ENCODE measurements at regions not wholly inside any gene's neighbourhood (a gene's known extent, or its start where the extent isn't known, plus 50 kb on each side); places are given as distances from the start of the nearest gene placed in this dataset.
"Not testable (repeated sequence)": the region's sequence is repeated elsewhere in the genome, so short reads cannot be mapped to it uniquely, and the experiment has no call there.

DNA sequence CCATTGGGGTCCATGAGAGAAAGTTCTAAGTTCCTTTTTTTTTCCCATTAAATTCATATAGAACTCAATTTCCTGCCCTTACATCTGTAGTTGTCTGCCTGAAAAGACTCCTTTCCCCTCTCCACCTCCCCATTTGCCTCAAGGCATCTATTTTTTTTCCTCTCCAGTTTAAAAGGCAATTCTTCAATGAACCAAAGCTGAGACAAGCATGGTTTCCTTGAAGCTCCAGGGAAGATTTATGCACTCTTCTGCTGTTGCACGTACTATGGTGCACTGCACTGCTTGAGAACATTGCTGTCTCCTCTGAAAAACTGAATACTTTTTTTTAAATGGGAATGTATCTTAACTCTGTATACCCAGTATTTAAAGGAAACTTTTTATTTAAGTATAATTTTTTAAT, 465.2 kb downstream of the CD83 start:
- DNase-seq: no peak

DNA sequence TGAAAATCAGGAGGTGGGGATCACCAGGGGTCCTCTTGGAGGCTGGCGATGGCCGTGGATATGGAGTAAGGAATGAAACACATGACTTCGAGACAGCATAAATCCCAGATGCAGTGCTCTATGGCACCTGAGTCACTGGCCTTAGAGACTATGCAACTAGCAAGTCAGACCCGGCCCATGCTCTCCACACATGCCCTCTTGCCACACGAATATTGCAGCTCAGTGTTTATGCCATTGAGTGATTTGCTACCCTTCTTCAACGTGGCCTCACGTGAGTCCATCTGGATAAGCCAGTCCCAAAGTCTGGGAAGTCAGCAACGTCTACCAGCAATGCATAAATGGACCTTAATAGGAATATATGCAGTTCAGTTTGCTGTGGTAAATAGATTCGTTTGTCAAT, 466.3 kb downstream of the CD83 start:
- DNase-seq: no peak

- peak in 1 of 2 experiments; percentile 31 for DNase-seq
Measured at GRCh38 chr6:14584450-14584849, 466.9 kb downstream of the CD83 start.

DNA sequence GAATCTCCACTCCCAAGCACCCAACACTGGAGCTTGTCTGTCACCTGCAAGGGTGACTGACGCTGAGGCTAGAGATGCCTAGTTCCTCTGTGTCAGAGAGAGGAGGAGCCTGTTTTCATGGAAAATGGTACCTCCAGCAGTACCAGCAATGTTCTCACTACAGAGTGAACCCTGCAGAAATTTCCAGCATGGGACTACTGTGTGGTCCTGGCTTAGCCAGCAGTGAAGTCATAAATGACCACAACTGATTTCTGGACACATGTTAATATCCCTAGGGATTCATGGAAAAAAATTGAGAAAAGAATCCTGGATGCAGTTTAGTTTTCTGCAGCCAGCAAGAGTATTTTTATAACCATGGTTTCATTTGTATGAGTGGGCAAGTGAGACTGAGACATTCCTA, 468.1 kb downstream of the CD83 start:
- no peak for DNase-seq

DNA sequence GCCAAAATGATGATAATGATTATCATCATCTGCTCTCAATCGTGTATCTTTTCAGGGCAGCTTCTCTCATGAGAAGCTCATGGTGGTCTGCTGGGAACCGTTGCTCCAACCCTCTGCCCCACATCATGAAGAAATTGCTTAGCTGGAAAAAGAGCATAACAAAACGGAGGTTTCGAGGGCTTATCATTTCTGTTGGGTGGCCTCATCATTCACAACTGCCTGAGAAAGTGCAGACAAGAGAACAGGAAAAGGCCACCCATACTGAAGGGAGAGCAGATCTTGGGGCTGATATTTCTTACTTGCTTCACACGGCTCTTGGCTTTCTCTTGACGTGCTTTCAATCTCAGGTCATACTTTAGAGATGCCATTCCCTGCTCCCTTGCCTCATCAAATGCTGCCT, 471.6 kb downstream of the CD83 start:
- no peak for DNase-seq

GRCh38 chr6:14590586-14590985, 473.0 kb downstream of the CD83 start:
- DNase-seq: no peak

GRCh38 chr6:14591998-14592397, 474.4 kb downstream of the CD83 start:
- DNase-seq: no peak

DNA sequence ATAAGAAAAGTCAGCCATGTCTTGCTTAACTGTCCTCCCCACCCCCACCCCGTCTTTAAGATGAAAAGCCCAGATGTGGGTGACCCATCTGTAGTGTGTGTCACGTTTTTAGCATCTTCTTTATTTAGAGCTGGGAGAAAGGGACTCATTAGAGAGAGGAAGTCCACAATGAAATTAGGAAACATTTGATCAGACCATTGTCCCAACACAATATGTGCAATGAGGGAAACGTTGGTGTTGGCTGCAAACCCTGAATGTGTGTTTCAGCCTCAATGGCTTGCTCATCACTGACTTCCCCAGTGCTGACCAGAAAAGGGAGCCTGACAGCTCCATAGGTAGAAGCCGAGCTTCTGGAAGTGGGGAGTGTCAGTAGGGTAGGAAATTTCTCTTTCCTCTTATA, 475.7 kb downstream of the CD83 start:
- DNase-seq: no peak

DNA sequence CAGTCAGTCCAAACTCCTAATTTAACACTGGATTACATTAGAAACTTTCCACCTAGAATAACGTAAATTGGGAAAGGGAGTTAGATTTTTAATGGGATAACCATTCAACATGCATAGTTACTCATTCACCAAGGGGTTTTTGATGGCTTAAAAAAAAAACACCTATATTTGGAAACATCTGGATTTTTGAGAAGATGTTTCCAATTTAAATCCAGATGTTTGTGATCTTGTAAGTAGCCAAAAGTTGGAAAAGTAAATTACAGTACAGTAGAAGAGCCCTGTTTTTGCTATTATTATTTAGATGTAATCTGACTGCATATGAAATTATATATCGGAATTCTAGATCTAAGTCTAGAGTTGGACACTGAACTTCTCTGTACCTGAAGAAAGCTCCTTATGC, 478.2 kb downstream of the CD83 start:
- DNase-seq: no peak

DNA sequence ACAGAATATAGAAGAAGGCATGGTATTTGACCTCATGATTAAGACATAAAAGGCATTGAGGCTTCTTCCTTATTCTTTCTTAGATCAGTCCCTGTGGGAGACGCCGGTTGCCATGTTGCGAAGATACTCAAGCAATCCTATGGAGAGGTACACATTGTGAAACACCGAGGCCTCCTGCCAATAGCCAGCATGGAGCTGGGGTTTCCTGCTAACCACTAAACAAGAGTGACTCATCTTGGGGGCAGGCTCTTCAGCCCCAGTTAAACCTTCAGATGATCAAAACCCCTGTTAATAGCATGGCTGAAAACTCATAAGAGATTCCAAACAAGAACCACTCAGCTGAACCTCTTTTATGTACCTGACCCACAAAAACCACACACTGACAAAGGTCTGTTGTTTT, 478.8 kb downstream of the CD83 start:
- DNase-seq: no peak

GRCh38 chr6:14597090-14597489, 479.5 kb downstream of the CD83 start:
- DNase-seq: no peak

DNA sequence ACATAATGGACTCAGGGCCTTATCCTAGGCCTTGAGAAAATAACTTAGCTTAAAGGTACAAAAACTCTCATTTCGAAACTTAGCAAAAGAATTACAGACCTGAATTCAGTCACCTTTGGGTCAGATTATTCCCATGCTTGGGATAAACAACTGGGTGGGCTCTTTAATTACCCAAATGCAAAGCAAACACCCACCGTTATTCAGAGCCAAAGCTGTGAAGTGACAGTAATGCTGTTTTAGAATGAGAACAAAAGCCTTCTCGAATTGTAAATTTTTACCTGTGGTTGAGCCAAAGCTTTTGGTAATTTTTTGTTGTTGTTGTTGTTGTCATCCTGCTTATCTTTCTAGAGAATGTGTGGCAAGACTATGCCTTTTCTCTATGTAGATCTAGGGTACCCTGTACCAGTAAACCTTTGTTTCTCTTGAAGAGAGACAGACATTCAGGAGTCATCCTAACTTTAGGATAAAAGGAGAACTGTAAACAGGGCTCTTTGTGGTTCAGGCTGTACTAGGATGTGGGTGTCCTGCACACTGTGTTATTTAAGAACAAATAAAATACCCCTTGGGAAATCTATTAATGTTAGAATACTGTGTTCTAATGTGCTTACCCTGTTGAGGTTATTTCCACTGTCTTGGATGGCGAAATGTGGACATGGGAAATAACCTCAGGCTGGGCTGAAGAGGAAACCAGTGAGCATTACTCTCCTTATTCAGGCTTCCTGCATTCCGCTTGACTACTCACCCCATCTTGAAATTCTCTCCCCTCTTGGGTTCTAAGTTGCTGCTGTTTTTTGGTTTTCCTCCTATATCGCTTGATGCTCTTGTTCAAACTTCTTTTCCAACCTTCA, 480.7 kb downstream of the CD83 start:
- no peak for DNase-seq

DNA sequence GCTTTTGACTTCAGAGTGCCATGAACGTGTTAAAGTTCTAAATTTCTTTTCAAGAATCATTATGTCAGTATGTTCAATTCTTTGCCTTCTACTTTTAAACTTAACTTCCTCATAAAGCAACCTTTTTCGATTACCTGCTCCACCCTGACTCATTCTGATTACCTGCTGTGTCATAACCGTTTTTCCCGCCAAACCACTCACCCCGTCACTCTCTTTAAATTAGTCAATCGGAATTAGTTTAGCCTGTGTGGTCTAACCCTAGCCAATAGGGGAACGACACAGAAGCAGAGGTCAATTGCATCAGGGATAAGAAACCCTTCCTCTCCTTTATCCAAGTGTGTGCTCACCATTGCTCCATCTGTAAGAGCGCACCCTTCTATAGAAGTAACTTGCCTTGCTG, 482.7 kb downstream of the CD83 start:
- DNase-seq: not testable (repeated sequence)

DNA sequence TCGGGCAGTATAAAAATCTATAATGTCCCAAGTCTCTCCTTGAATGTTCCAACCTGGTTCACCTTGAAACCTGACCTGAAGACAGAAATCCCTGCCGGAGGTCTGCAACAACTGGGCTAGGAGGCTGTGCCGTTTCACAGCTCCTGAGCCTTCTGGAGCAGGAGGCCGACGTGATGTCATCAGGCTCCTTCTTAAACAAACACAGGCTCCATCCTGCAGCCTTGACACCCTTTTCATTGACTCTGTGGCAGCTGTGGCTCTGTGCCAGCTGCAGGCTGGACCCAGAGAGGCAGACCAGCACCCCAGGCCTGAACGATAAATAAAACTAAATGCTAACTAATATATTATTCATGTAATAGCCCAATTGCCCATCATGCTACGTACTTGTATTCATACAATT, 483.9 kb downstream of the CD83 start:
- peak; percentile 72 to 89 for DNase-seq

- no peak for DNase-seq
Measured at GRCh38 chr6:14606353-14606752, 488.8 kb downstream of the CD83 start.

- DNase-seq: no peak
Measured at GRCh38 chr6:14610141-14610540, 492.6 kb downstream of the CD83 start.

GRCh38 chr6:14612016-14612980, 494.7 kb downstream of the CD83 start:
- no peak for DNase-seq

- no peak for DNase-seq
Measured at GRCh38 chr6:14614631-14615030, 497.1 kb downstream of the CD83 start.

- no peak for DNase-seq
Measured at GRCh38 chr6:14616656-14617055, 499.1 kb downstream of the CD83 start.

DNA sequence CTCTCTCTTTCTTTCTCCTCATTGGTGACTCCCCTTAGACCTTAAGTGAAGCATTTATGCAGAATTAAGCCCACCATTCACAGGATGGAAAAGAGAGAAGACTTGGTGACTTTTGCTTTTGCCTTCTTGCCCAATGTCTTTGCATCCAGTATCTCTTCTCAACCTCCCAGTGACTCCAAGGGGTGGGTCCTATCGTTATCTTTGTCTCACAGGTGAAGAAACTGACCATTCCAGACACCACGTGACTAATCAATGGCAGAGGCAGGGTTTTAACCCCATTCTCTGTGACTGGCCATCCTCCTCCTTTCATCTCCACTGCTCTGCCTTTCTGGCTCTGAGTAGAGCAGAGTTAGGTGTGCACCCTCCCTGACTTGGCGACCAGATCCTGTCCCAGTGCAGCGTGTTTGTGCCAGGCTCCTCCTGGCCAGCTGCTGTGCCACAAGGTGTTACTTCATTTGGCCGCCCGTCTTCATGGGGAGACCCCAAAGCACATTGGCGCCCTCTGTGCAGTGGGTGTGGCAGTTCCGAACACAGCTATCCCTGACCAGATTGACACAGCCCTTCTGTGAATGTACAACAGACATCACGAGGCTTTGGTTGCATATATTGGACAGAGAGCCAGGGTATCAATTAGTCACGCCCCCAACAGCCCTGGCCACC, 501.3 kb downstream of the CD83 start:
- no peak for DNase-seq

DNA sequence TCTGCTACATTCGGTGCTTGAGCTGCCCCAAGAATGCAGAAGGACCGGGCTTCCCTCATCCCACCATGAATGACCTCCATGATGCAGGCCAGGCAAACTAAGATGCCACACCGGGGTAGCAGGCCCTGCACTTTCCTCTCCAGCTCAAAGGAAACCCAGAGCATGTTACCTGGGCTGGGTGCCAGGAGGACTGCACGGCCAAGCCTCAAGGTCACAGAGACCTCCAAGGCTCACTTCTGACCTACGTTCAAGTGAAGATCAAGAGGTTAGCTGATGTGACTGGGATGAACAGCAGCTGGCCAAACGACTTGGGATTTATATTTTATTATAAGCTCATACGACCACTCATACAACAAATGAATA, 501.8 kb downstream of the CD83 start:
- no peak for DNase-seq

GRCh38 chr6:14620522-14620921, 502.9 kb downstream of the CD83 start:
- DNase-seq: no peak

DNA sequence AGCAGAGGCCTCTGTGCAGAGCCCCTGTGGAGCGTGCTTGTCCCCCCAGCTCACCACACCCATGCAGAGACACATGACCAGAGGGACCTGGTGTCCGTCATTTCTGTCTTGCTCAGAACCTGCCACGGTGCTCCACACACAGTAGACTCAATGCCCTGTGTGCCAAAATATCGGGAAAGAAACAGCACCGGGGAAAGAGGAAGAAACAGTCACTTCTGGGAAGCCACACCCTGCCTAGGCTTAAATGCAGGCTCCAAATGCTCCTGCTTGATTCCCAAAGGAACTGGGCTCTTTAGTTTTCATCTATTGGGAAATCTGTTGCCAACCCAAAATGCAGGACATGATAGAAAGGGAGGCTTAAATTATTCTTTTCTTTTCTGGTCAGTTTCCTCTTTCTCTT, 503.9 kb downstream of the CD83 start:
- DNase-seq: no peak

- DNase-seq: no peak
Measured at GRCh38 chr6:14622085-14622484, 504.5 kb downstream of the CD83 start.
